ENCODE measurements at regions not wholly inside any gene's neighbourhood (a gene's known extent, or its start where the extent isn't known, plus 50 kb on each side); places are given as distances from the start of the nearest gene placed in this dataset.
"Not testable (repeated sequence)": the region's sequence is repeated elsewhere in the genome, so short reads cannot be mapped to it uniquely, and the experiment has no call there.

GRCh38 chr6:112912416-112913101 lies 565.4 kb downstream of the RFPL4B start:
- H3K9me3 ChIP-seq, result no peaks in the 10 kb centered on the region
- no peak overlapping the region for H3K4me3 ChIP-seq
- no peaks in the 10 kb centered on the region for H3K36me3 ChIP-seq
- H3K27me3 ChIP-seq (ENCODE audit: low read depth), result no peaks in the 10 kb centered on the region
- intact Hi-C loops (cut with DNase I), result no loop called here
- no peak overlapping the region for H3K27ac ChIP-seq
- no peak for ATAC-seq
- no peak for DNase-seq
- H3K4me1 ChIP-seq, result no peaks in the 10 kb centered on the region
- TF ChIP-seq CTCF (IDR thresholded peaks at IDR 0.05), result no peak

- DNase-seq; H3K36me3 ChIP-seq; H3K27ac ChIP-seq; H3K4me3 ChIP-seq; H3K9me3 ChIP-seq; ATAC-seq; H3K27me3 ChIP-seq (ENCODE audit: low read depth); H3K4me1 ChIP-seq; intact Hi-C loops (cut with DNase I): not testable (repeated sequence)
Measured at GRCh38 chr6:112919744-112920143, 572.6 kb downstream of the RFPL4B start.

- intact Hi-C loops (cut with DNase I), result no loop called here
- Histone ChIP-seq H3K27ac (no peak overlapping the region), H3K4me3 (no peak overlapping the region), H3K27me3 (ENCODE audit: low read depth) (no peaks in the 10 kb centered on the region), H3K36me3 (no peaks in the 10 kb centered on the region), H3K4me1 (no peaks in the 10 kb centered on the region), H3K9me3 (no peaks in the 10 kb centered on the region)
- no peak for TF ChIP-seq CTCF (IDR thresholded peaks at IDR 0.05)
- DNase-seq, result no peak
- no peak for ATAC-seq
Measured at GRCh38 chr6:112920994-112921393, 573.9 kb downstream of the RFPL4B start.

- ATAC-seq (no peak), DNase-seq (no peak)
- no peak for TF ChIP-seq CTCF (IDR thresholded peaks at IDR 0.05)
- H3K36me3 ChIP-seq, result no peaks in the 10 kb centered on the region
- intact Hi-C loops (cut with DNase I), result no loop called here
- H3K4me1 ChIP-seq, result no peaks in the 10 kb centered on the region
- no peaks in the 10 kb centered on the region for H3K27me3 ChIP-seq (ENCODE audit: low read depth)
- H3K9me3 ChIP-seq, result no peaks in the 10 kb centered on the region
- H3K4me3 ChIP-seq, result no peak overlapping the region
- H3K27ac ChIP-seq, result no peak overlapping the region
Measured at GRCh38 chr6:112923940-112924587, 576.9 kb downstream of the RFPL4B start.

- no peaks in the 10 kb centered on the region for H3K36me3 ChIP-seq
- H3K9me3 ChIP-seq, result no peaks in the 10 kb centered on the region
- ATAC-seq (no peak), DNase-seq (no peak)
- H3K27ac ChIP-seq, result no peak overlapping the region
- intact Hi-C loops (cut with DNase I), result no loop called here
- no peaks in the 10 kb centered on the region for H3K27me3 ChIP-seq (ENCODE audit: low read depth)
- no peak overlapping the region for H3K4me3 ChIP-seq
- no peaks in the 10 kb centered on the region for H3K4me1 ChIP-seq
- TF ChIP-seq CTCF (IDR thresholded peaks at IDR 0.05), result no peak
Measured at GRCh38 chr6:112925702-112926101, 578.6 kb downstream of the RFPL4B start.

- no peak for TF ChIP-seq CTCF (IDR thresholded peaks at IDR 0.05)
- Histone ChIP-seq H3K4me1 (no peaks in the 10 kb centered on the region), H3K36me3 (no peaks in the 10 kb centered on the region), H3K4me3 (no peak overlapping the region), H3K27me3 (ENCODE audit: low read depth) (no peaks in the 10 kb centered on the region), H3K9me3 (no peaks in the 10 kb centered on the region), H3K27ac (no peak overlapping the region)
- intact Hi-C loops (cut with DNase I), result no loop called here
- ATAC-seq, result no peak
- DNase-seq, result no peak
Measured at GRCh38 chr6:112927641-112928320, 580.7 kb downstream of the RFPL4B start.
